ENCODE measurements at regions not wholly inside any gene's neighbourhood (a gene's known extent, or its start where the extent isn't known, plus 50 kb on each side); places are given as distances from the start of the nearest gene placed in this dataset.
A peak's percentile ranks its signal among the peaks of the same experiment; 100 is the strongest.
"Not testable (repeated sequence)": the region's sequence is repeated elsewhere in the genome, so short reads cannot be mapped to it uniquely, and the experiment has no call there.

GRCh38 chr14:83023369-83023768 lies 1489.7 kb upstream of the SEL1L start:
- DNase-seq: no peak

- DNase-seq: no peak
Observed at GRCh38 chr14:83041224-83041623, 1507.6 kb upstream of the SEL1L start.

- DNase-seq: no peak
Observed at GRCh38 chr14:83042858-83043257, 1509.2 kb upstream of the SEL1L start.

- no peak for DNase-seq
Observed at GRCh38 chr14:83044001-83044400, 1510.3 kb upstream of the SEL1L start.

- DNase-seq: no peak
Observed at GRCh38 chr14:83047059-83047830, 1513.6 kb upstream of the SEL1L start.

- DNase-seq: no peak
Observed at GRCh38 chr14:83053022-83053710, 1519.5 kb upstream of the SEL1L start.

- no peak for DNase-seq
Observed at GRCh38 chr14:83058068-83058467, 1524.4 kb upstream of the SEL1L start.

- peak; percentile 6 for DNase-seq
Observed at GRCh38 chr14:83071888-83072501, 1538.3 kb upstream of the SEL1L start.

GRCh38 chr14:83085136-83085535 lies 1551.5 kb upstream of the SEL1L start:
- DNase-seq: no peak

- no peak for DNase-seq
Observed at GRCh38 chr14:83085725-83086124, 1552.1 kb upstream of the SEL1L start.

- not testable (repeated sequence) for DNase-seq
Observed at GRCh38 chr14:83091991-83092956, 1558.6 kb upstream of the SEL1L start.

GRCh38 chr14:83096092-83096491 lies 1562.4 kb upstream of the SEL1L start:
- DNase-seq: no peak

GRCh38 chr14:83101846-83102245 lies 1568.2 kb upstream of the SEL1L start:
- DNase-seq: no peak

GRCh38 chr14:83118029-83118428 lies 1584.4 kb upstream of the SEL1L start:
- DNase-seq: no peak

GRCh38 chr14:83120187-83120586 lies 1586.5 kb upstream of the SEL1L start:
- DNase-seq: no peak

GRCh38 chr14:83126076-83126475 lies 1592.4 kb upstream of the SEL1L start:
- no peak for DNase-seq

GRCh38 chr14:83128783-83129182 lies 1595.1 kb upstream of the SEL1L start:
- no peak for DNase-seq

GRCh38 chr14:83129496-83129895 lies 1595.8 kb upstream of the SEL1L start:
- DNase-seq: no peak

GRCh38 chr14:83133981-83134645 lies 1600.5 kb upstream of the SEL1L start:
- no peak for DNase-seq

GRCh38 chr14:83140756-83141155 lies 1607.1 kb upstream of the SEL1L start:
- DNase-seq: no peak

GRCh38 chr14:83147006-83147405 lies 1613.4 kb upstream of the SEL1L start:
- DNase-seq: no peak

- no peak for DNase-seq
Observed at GRCh38 chr14:83151571-83151970, 1617.9 kb upstream of the SEL1L start.

Measured in kidney glomerular epithelial cell (primary cell).